HEK293T (cell line): ENCODE measurements at regions not wholly inside any gene's neighbourhood (a gene's known extent, or its start where the extent isn't known, plus 50 kb on each side); places are given as distances from the start of the nearest gene placed in this dataset.
"Not testable (repeated sequence)": the region's sequence is repeated elsewhere in the genome, so short reads cannot be mapped to it uniquely, and the experiment has no call there.

Experiments used
- CTCF ChIA-PET: fragments of 350-600 bp; formaldehyde crosslinking; extraction: SDS; loops from one replicate; lab custom pipeline; 2021; ENCODE audit warnings: antibody characterized with exemption, inconsistent platforms; lab: Yijun Ruan, JAX
- POLR2A ChIA-PET: fragments of 350-600 bp; formaldehyde crosslinking; extraction: SDS; loops from one replicate; lab custom pipeline; 2020; ENCODE audit warnings: antibody characterized with exemption, inconsistent platforms; lab: Yijun Ruan, JAX
- DNase-seq: peaks from one replicate; pipeline ENCODE4 v3.0.0; 2012; ENCODE audit warnings: mixed read lengths; ENCODE audit errors: extremely low spot score
- ARNT ChIP-seq: fragments of 450-650 bp; IDR thresholded peaks from 2 replicates; pipeline ENCODE4 v1.6.1; 2017; ENCODE audit warnings: mild to moderate bottlenecking
- BHLHE40 ChIP-seq: fragments of 450-650 bp; IDR thresholded peaks from 2 replicates; pipeline ENCODE4 v1.6.1; 2016; ENCODE audit warnings: mild to moderate bottlenecking, moderate library complexity, borderline replicate concordance
- CTBP1 ChIP-seq: fragments of 450-650 bp; IDR thresholded peaks from 2 replicates; pipeline ENCODE4 v1.6.1; 2016; ENCODE audit warnings: borderline replicate concordance
- ELF4 ChIP-seq: fragments of 450-650 bp; IDR thresholded peaks from 2 replicates; pipeline ENCODE4 v1.6.1; 2017; ENCODE audit warnings: antibody characterized with exemption
- FOXA1 ChIP-seq: fragments of 450-650 bp; IDR thresholded peaks from 2 replicates; pipeline ENCODE4 v1.6.1; 2016; ENCODE audit warnings: mild to moderate bottlenecking
- FOXK2 ChIP-seq: fragments of 450-650 bp; IDR thresholded peaks from 2 replicates; pipeline ENCODE4 v1.6.1; 2016; ENCODE audit warnings: mild to moderate bottlenecking
- FOXM1 ChIP-seq: fragments of 450-650 bp; IDR thresholded peaks from 2 replicates; pipeline ENCODE4 v1.6.1; 2017; ENCODE audit warnings: mild to moderate bottlenecking, borderline replicate concordance
- HDGF ChIP-seq: fragments of 450-650 bp; IDR thresholded peaks from 2 replicates; pipeline ENCODE4 v1.6.1; 2017; ENCODE audit warnings: antibody characterized with exemption, borderline replicate concordance
- L3MBTL2 ChIP-seq: fragments of 450-650 bp; conservative IDR thresholded peaks from 2 replicates; pipeline ENCODE4 v1.6.1; 2016; ENCODE audit warnings: mild to moderate bottlenecking
- LEF1 ChIP-seq: fragments of 450-650 bp; IDR thresholded peaks from 2 replicates; pipeline ENCODE4 v1.6.1; 2017; ENCODE audit warnings: mild to moderate bottlenecking, borderline replicate concordance
- NFRKB ChIP-seq: fragments of 450-650 bp; IDR thresholded peaks from 2 replicates; pipeline ENCODE4 v1.6.1; 2016; ENCODE audit warnings: mild to moderate bottlenecking, moderate library complexity
- PKNOX1 ChIP-seq: fragments of 450-650 bp; IDR thresholded peaks from 2 replicates; pipeline ENCODE4 v1.6.1; 2016
- SP1 ChIP-seq: fragments of 450-650 bp; IDR thresholded peaks from 2 replicates; pipeline ENCODE4 v1.6.1; 2017
- SUZ12 ChIP-seq: fragments of 450-650 bp; IDR thresholded peaks from 2 replicates; pipeline ENCODE4 v1.6.1; 2016; ENCODE audit warnings: mild to moderate bottlenecking
- TARDBP ChIP-seq: fragments of 450-650 bp; IDR thresholded peaks from 2 replicates; pipeline ENCODE4 v1.6.1; 2016
- ZNF384 ChIP-seq: fragments of 450-650 bp; IDR thresholded peaks from 2 replicates; pipeline ENCODE4 v1.6.1; 2016

GRCh38 chr15:57796146-57796545 lies 89.6 kb downstream of the POLR2M start:
- TF ChIP-seq BHLHE40 (no peak), ELF4 (no peak), SUZ12 (no peak), ZNF384 (no peak), PKNOX1 (no peak), FOXA1 (no peak), L3MBTL2 (no peak), FOXK2 (no peak)
- ChIA-PET CTCF (no interaction called here), POLR2A (no interaction called here)
- DNase-seq: no peak

GRCh38 chr15:57797110-57797509 lies 90.6 kb downstream of the POLR2M start:
- POLR2A ChIA-PET: no interaction called here
- CTCF ChIA-PET: no interaction called here
- TF ChIP-seq SUZ12 (no peak), L3MBTL2 (no peak), LEF1 (no peak), BHLHE40 (no peak), NFRKB (no peak), FOXK2 (no peak), ELF4 (no peak), ZNF384 (no peak), FOXA1 (no peak), TARDBP (no peak), PKNOX1 (no peak)
- no peak for DNase-seq

GRCh38 chr15:57797568-57798267 lies 91.2 kb downstream of the POLR2M start:
- TF ChIP-seq BHLHE40 (no peak), PKNOX1 (no peak), ARNT (no peak), FOXA1 (no peak)
- ChIA-PET CTCF (no interaction called here), POLR2A (no interaction called here)
- no peak for DNase-seq

GRCh38 chr15:57806003-57806402 lies 99.5 kb downstream of the POLR2M start:
- no peak for DNase-seq
- POLR2A ChIA-PET: no interaction called here
- TF ChIP-seq LEF1: no peak
- no peak for TF ChIP-seq HDGF
- no peak for TF ChIP-seq FOXM1
- TF ChIP-seq SP1: no peak
- TF ChIP-seq ZNF384: no peak
- TF ChIP-seq SUZ12: no peak
- TF ChIP-seq ARNT: no peak
- no peak for TF ChIP-seq NFRKB
- no peak for TF ChIP-seq FOXK2
- no peak for TF ChIP-seq BHLHE40
- TF ChIP-seq CTBP1: no peak
- TF ChIP-seq FOXA1: no peak
- TF ChIP-seq ELF4: no peak
- no peak for TF ChIP-seq L3MBTL2
- TF ChIP-seq TARDBP: no peak
- TF ChIP-seq PKNOX1: no peak
- CTCF ChIA-PET: no interaction called here

GRCh38 chr15:57809285-57809684 lies 102.8 kb downstream of the POLR2M start:
- POLR2A ChIA-PET, CTCF ChIA-PET, DNase-seq: not testable (repeated sequence)

- no peak for DNase-seq
- no peak for TF ChIP-seq NFRKB
- TF ChIP-seq FOXM1: no peak
- no peak for TF ChIP-seq FOXK2
- no peak for TF ChIP-seq FOXA1
- no peak for TF ChIP-seq HDGF
- TF ChIP-seq BHLHE40: no peak
- no peak for TF ChIP-seq CTBP1
- TF ChIP-seq SP1: no peak
- no peak for TF ChIP-seq ELF4
- TF ChIP-seq L3MBTL2: no peak
- no peak for TF ChIP-seq ARNT
- no peak for TF ChIP-seq TARDBP
- TF ChIP-seq LEF1: no peak
- no peak for TF ChIP-seq PKNOX1
- TF ChIP-seq ZNF384: no peak
- no peak for TF ChIP-seq SUZ12
- CTCF ChIA-PET: interaction anchor here (0.7 kb wide), 1 partner anchor 46 kb away, joined by 3 read pairs; no protein-coding TSS in a partner anchor
- POLR2A ChIA-PET: no interaction called here
These were observed 110.1 kb downstream of the POLR2M start for GRCh38 chr15:57816599-57816998.
